Frontal cortex (tissue), 3 donors: ENCODE measurements at regions not wholly inside any gene's neighbourhood (a gene's known extent, or its start where the extent isn't known, plus 50 kb on each side); places are given as distances from the start of the nearest gene placed in this dataset.
A peak's percentile ranks its signal among the peaks of the same experiment; 100 is the strongest.

Experiments used
- DNase-seq, 2 donors: peaks; one replicate each; pipeline ENCODE4 v3.0.0; 2012; ENCODE audit warnings: low spot score in 2 of 2
- FAIRE-seq: peaks from 2 replicates; lab custom pipeline; 2012; peaks lifted over from hg19 to GRCh38; lab: Jason Lieb, UNC
- donor health status: control.
- donor health status: control.
- donor health status: control.

- no peak for DNase-seq
- FAIRE-seq, result no peak
These were observed 55.9 kb upstream of the KLF13 start for GRCh38 chr15:31270767-31271166.

GRCh38 chr15:31271224-31271635 lies 55.4 kb upstream of the KLF13 start:
- DNase-seq (no peak), FAIRE-seq (no peak)

GRCh38 chr15:31271711-31272557 lies 54.7 kb upstream of the KLF13 start:
- DNase-seq, result no peak

GRCh38 chr15:31272558-31273257 lies 53.9 kb upstream of the KLF13 start:
- DNase-seq, result no peak
- FAIRE-seq, result no peak

More at GRCh38 chr15:31271711-31272557, 54.7 kb upstream of the KLF13 start:
- no peak for FAIRE-seq

- FAIRE-seq (no peak), DNase-seq (no peak)
These were observed 53.2 kb upstream of the KLF13 start for GRCh38 chr15:31273258-31273941.

GRCh38 chr15:31274496-31275330 lies 51.9 kb upstream of the KLF13 start:
- DNase-seq (peak in 1 of 2 donors; percentile 8), FAIRE-seq (no peak)

GRCh38 chr15:31275331-31276262 lies 51.0 kb upstream of the KLF13 start:
- no peak for FAIRE-seq
- DNase-seq, result peak in 1 of 2 donors; percentile 7

GRCh38 chr15:31276596-31277298 lies 49.9 kb upstream of the KLF13 start:
- FAIRE-seq, result no peak
- no peak for DNase-seq
